ENCODE measurements at regions not wholly inside any gene's neighbourhood (a gene's known extent, or its start where the extent isn't known, plus 50 kb on each side); places are given as distances from the start of the nearest gene placed in this dataset.
"Not testable (repeated sequence)": the region's sequence is repeated elsewhere in the genome, so short reads cannot be mapped to it uniquely, and the experiment has no call there.

GRCh38 chrX:18003876-18004275, 142.8 kb upstream of the RAI2 start:
- DNase-seq: no peak

- DNase-seq: no peak
Measured at GRCh38 chrX:18002791-18003190, 141.7 kb upstream of the RAI2 start.

- peak in 4 of 58 donors; percentile 0 to 8 (median 2) for DNase-seq
Measured at GRCh38 chrX:17994429-17994828, 133.3 kb upstream of the RAI2 start.

- no peak for DNase-seq
Measured at GRCh38 chrX:17993062-17993461, 132.0 kb upstream of the RAI2 start.

GRCh38 chrX:17990532-17990931, 129.4 kb upstream of the RAI2 start:
- no peak for DNase-seq

- no peak for DNase-seq
Measured at GRCh38 chrX:17987783-17988182, 126.7 kb upstream of the RAI2 start.

GRCh38 chrX:17986977-17987376, 125.9 kb upstream of the RAI2 start:
- DNase-seq: no peak

- DNase-seq: no peak
Measured at GRCh38 chrX:17986440-17986839, 125.3 kb upstream of the RAI2 start.

GRCh38 chrX:17984415-17984814, 123.3 kb upstream of the RAI2 start:
- DNase-seq: no peak

- DNase-seq: no peak
Measured at GRCh38 chrX:17983389-17983788, 122.3 kb upstream of the RAI2 start.

GRCh38 chrX:17977696-17978095, 116.6 kb upstream of the RAI2 start:
- DNase-seq: no peak

- DNase-seq: no peak
Measured at GRCh38 chrX:17976955-17977354, 115.9 kb upstream of the RAI2 start.

GRCh38 chrX:17975349-17975748, 114.3 kb upstream of the RAI2 start:
- DNase-seq: not testable (repeated sequence)

GRCh38 chrX:17968367-17968766, 107.3 kb upstream of the RAI2 start:
- DNase-seq: no peak

- DNase-seq: no peak
Measured at GRCh38 chrX:17967888-17968287, 106.8 kb upstream of the RAI2 start.

GRCh38 chrX:17964871-17965270, 103.8 kb upstream of the RAI2 start:
- no peak for DNase-seq

- DNase-seq: no peak
Measured at GRCh38 chrX:17960891-17961290, 99.8 kb upstream of the RAI2 start.

GRCh38 chrX:17944833-17945497, 83.9 kb upstream of the RAI2 start:
- no peak for DNase-seq

GRCh38 chrX:17941171-17941570, 80.1 kb upstream of the RAI2 start:
- not testable (repeated sequence) for DNase-seq

- DNase-seq: no peak
Measured at GRCh38 chrX:17939724-17940123, 78.6 kb upstream of the RAI2 start.

GRCh38 chrX:17933856-17934255, 72.8 kb upstream of the RAI2 start:
- DNase-seq: no peak

- no peak for DNase-seq
Measured at GRCh38 chrX:17932781-17933180, 71.7 kb upstream of the RAI2 start.

GRCh38 chrX:17931855-17932254, 70.8 kb upstream of the RAI2 start:
- DNase-seq: no peak

GRCh38 chrX:17930850-17931249, 69.8 kb upstream of the RAI2 start:
- DNase-seq: no peak

Data from anterior cingulate cortex (tissue), 58 donors.